IMR-90 (cell line): ENCODE measurements at regions not wholly inside any gene's neighbourhood (a gene's known extent, or its start where the extent isn't known, plus 50 kb on each side); places are given as distances from the start of the nearest gene placed in this dataset.

Experiments used
- ATAC-seq: fragments of 200-7000 bp; cut with Tn5 transposase; 2 replicates; pipeline ENCODE4 v1.9.1; 2020; ENCODE audit warnings: low read depth, mild to moderate bottlenecking, moderate library complexity
- BruUV-seq: library from RNA; stranded (reverse); fragments of 400-500 nt; replicated peaks from 2 replicates; lab custom pipeline; 2021; lab: Mats Ljungman, UMichigan
- CTCF ChIA-PET: fragments of 300-600 bp; formaldehyde crosslinking; extraction: SDS; loops from one replicate; lab custom pipeline; 2021; ENCODE audit warnings: antibody characterized with exemption; lab: Yijun Ruan, JAX
- POLR2A ChIA-PET: fragments of 300-600 bp; sonication (Branson Sonifier 250); formaldehyde crosslinking; loops from one replicate; lab custom pipeline; 2022; ENCODE audit warnings: antibody characterized with exemption; ENCODE audit not compliant: unreplicated experiment; lab: Charles Lee
- DNase-seq: peaks from one replicate; pipeline ENCODE4 v3.0.0; 2013
- H2AFZ ChIP-seq: replicated peaks from 2 replicates; pipeline ENCODE3; 2013; ENCODE audit warnings: low read length, mild to moderate bottlenecking; ENCODE audit not compliant: poor library complexity
- H2AK5ac ChIP-seq: 2 replicates; pipeline ENCODE4 v1.6.1; 2013; ENCODE audit warnings: low read depth, low read length, inconsistent platforms
- H2AK9ac ChIP-seq: replicated peaks from 2 replicates; pipeline ENCODE3; 2013; ENCODE audit warnings: mild to moderate bottlenecking, low read depth, low read length, moderate library complexity; ENCODE audit not compliant: poor library complexity
- H2BK120ac ChIP-seq: 2 replicates; pipeline ENCODE4 v1.6.1; 2013; ENCODE audit warnings: low read depth, low read length, inconsistent platforms
- H2BK15ac ChIP-seq: 3 replicates; pipeline ENCODE4 v1.6.1; 2013; ENCODE audit warnings: low read depth, low read length, inconsistent platforms
- H2BK20ac ChIP-seq: 2 replicates; pipeline ENCODE4 v1.6.1; 2013; ENCODE audit warnings: low read depth, mild to moderate bottlenecking, inconsistent platforms, low read length, moderate library complexity
- H2BK5ac ChIP-seq: 2 replicates; pipeline ENCODE4 v1.6.1; 2013; ENCODE audit warnings: mild to moderate bottlenecking, low read depth, low read length, inconsistent platforms; ENCODE audit not compliant: poor library complexity, severe bottlenecking
- H3K14ac ChIP-seq: replicated peaks from 2 replicates; pipeline ENCODE4 v1.6.1; 2013; ENCODE audit warnings: low read depth, low read length, inconsistent platforms
- H3K18ac ChIP-seq: 2 replicates; pipeline ENCODE4 v1.6.1; 2013; ENCODE audit warnings: low read depth, low read length, control low read depth
- H3K23ac ChIP-seq: 2 replicates; pipeline ENCODE4 v1.6.1; 2013; ENCODE audit warnings: low read depth, low read length, inconsistent platforms
- H3K27ac ChIP-seq: 2 replicates; pipeline ENCODE4 v1.5.1; 2013; ENCODE audit warnings: mild to moderate bottlenecking, control low read depth, low read length; ENCODE audit not compliant: insufficient read depth
- H3K27me3 ChIP-seq: 2 replicates; pipeline ENCODE4 v1.6.1; 2013; ENCODE audit warnings: low read length; ENCODE audit not compliant: control insufficient read depth, insufficient read depth
- H3K36me3 ChIP-seq: 2 replicates; pipeline ENCODE4 v1.6.1; 2013; ENCODE audit warnings: low read length, mixed read lengths; ENCODE audit not compliant: control insufficient read depth, insufficient read depth
- H3K4ac ChIP-seq: 2 replicates; pipeline ENCODE4 v1.6.1; 2013; ENCODE audit warnings: low read depth, low read length, inconsistent platforms
- H3K4me1 ChIP-seq: 2 replicates; pipeline ENCODE4 v1.6.1; 2013; ENCODE audit warnings: low read length, mixed read lengths; ENCODE audit not compliant: control insufficient read depth, insufficient read depth
- H3K4me2 ChIP-seq: 2 replicates; pipeline ENCODE4 v1.6.1; 2013; ENCODE audit warnings: low read depth, mild to moderate bottlenecking, control low read depth, low read length, moderate library complexity
- H3K4me3 ChIP-seq: 2 replicates; pipeline ENCODE4 v1.5.1; 2013; ENCODE audit warnings: low read depth, mild to moderate bottlenecking, control low read depth, low read length, moderate library complexity; ENCODE audit not compliant: insufficient read depth
- H3K56ac ChIP-seq: 2 replicates; pipeline ENCODE4 v1.6.1; 2013; ENCODE audit warnings: low read length, inconsistent platforms; ENCODE audit not compliant: insufficient read depth; ENCODE audit errors: extremely low read depth
- H3K79me1 ChIP-seq, 2 experiments: 2 replicates each; pipeline ENCODE4 v1.6.1; 2013; ENCODE audit warnings: low read length in 2 of 2, inconsistent platforms in 1 of 2, low read depth in 1 of 2
- H3K9ac ChIP-seq: 2 replicates; pipeline ENCODE4 v1.6.1; 2013; ENCODE audit warnings: low read depth, low read length, control low read depth
- H3K9me1 ChIP-seq: 2 replicates; pipeline ENCODE4 v1.6.1; 2013; ENCODE audit warnings: low read length, inconsistent platforms; ENCODE audit not compliant: insufficient read depth
- H3K9me3 ChIP-seq: 2 replicates; pipeline ENCODE4 v1.6.1; 2013; ENCODE audit warnings: low read length; ENCODE audit not compliant: control insufficient read depth, insufficient read depth
- H4K20me1 ChIP-seq: 2 replicates; pipeline ENCODE4 v1.6.1; 2013; ENCODE audit warnings: low read length, inconsistent platforms; ENCODE audit not compliant: insufficient read depth
- H4K5ac ChIP-seq: 2 replicates; pipeline ENCODE4 v1.6.1; 2013; ENCODE audit warnings: mild to moderate bottlenecking, low read depth, low read length, control low read depth
- H4K8ac ChIP-seq, 2 experiments: 2 replicates each; pipeline ENCODE4 v1.6.1; 2013; ENCODE audit warnings: low read depth in 2 of 2, low read length in 2 of 2, control low read depth in 1 of 2, inconsistent platforms in 1 of 2
- H4K91ac ChIP-seq: 2 replicates; pipeline ENCODE4 v1.6.1; 2013; ENCODE audit warnings: low read depth, low read length, inconsistent platforms; ENCODE audit not compliant: insufficient read depth
- BHLHE40 ChIP-seq: fragments of 150-350 bp; IDR thresholded peaks from 2 replicates; pipeline ENCODE4 v1.6.1; 2016; ENCODE audit warnings: mild to moderate bottlenecking, low read depth, low read length
- CEBPB ChIP-seq: IDR thresholded peaks from 2 replicates; pipeline ENCODE4 v1.6.1; 2012; ENCODE audit warnings: low read depth, low read length, improper control_type of control experiment
- CTCF ChIP-seq: conservative IDR thresholded peaks from 2 replicates; pipeline ENCODE4 v1.5.1; 2012; ENCODE audit warnings: mild to moderate bottlenecking, low read depth, low read length, improper control_type of control experiment
- ELK1 ChIP-seq: fragments of 150-350 bp; IDR thresholded peaks from 2 replicates; pipeline ENCODE4 v1.6.1; 2016; ENCODE audit warnings: low read depth, mild to moderate bottlenecking, low read length, moderate library complexity, borderline replicate concordance
- FOS ChIP-seq: fragments of 150-350 bp; IDR thresholded peaks from 2 replicates; pipeline ENCODE4 v1.6.1; 2016; ENCODE audit warnings: low read depth, low read length
- MAFK ChIP-seq: IDR thresholded peaks from 2 replicates; pipeline ENCODE4 v1.6.1; 2012; ENCODE audit warnings: low read depth, low read length, improper control_type of control experiment
- MAZ ChIP-seq: IDR thresholded peaks from 2 replicates; pipeline ENCODE4 v1.6.1; 2012; ENCODE audit warnings: low read depth, mild to moderate bottlenecking, low read length, improper control_type of control experiment, moderate library complexity, borderline replicate concordance
- MXI1 ChIP-seq: IDR thresholded peaks from 2 replicates; pipeline ENCODE4 v1.6.1; 2012; ENCODE audit warnings: low read depth, mild to moderate bottlenecking, low read length, moderate library complexity, borderline replicate concordance
- POLR2A ChIP-seq: IDR thresholded peaks from 2 replicates; pipeline ENCODE4 v1.6.1; 2012; ENCODE audit warnings: mild to moderate bottlenecking, low read depth, low read length
- RAD21 ChIP-seq: IDR thresholded peaks from 2 replicates; pipeline ENCODE4 v1.6.1; 2012; ENCODE audit warnings: low read length, improper control_type of control experiment
- RCOR1 ChIP-seq: IDR thresholded peaks from 2 replicates; pipeline ENCODE4 v1.6.1; 2012; ENCODE audit warnings: mild to moderate bottlenecking, low read length, improper control_type of control experiment; ENCODE audit not compliant: insufficient replicate concordance
- RFX5 ChIP-seq: IDR thresholded peaks from 2 replicates; pipeline ENCODE4 v1.8.0; 2012; ENCODE audit warnings: low read depth, mild to moderate bottlenecking, low read length, moderate library complexity
- USF2 ChIP-seq: fragments of 150-350 bp; IDR thresholded peaks from 2 replicates; pipeline ENCODE4 v1.6.1; 2017; ENCODE audit warnings: mild to moderate bottlenecking, antibody characterized with exemption, low read length, low read depth
- WGBS, 2 experiments: methylation state at CpG; one replicate each; pipeline versions ENCODE4 v1.1.5 to v1.1.7; 2013; ENCODE audit warnings: missing lambda C conversion rate in 2 of 2; ENCODE audit not compliant: insufficient read length in 1 of 2; ENCODE audit errors: extremely low coverage in 2 of 2; 5-methylcytosine and 5-hydroxymethylcytosine counted together
- dilution Hi-C: fragments of 300-500 bp; cut with HindIII; formaldehyde crosslinking; loops from one replicate; pipeline ENCODE4 v1.14.3; 2018; ENCODE audit warnings: low sequenced_read_pairs; ENCODE audit not compliant: unreplicated experiment
- in situ Hi-C: fragments of 300-500 bp; cut with MboI; formaldehyde crosslinking; loops from 3 replicates; pipeline ENCODE4 v1.14.3; 2019; ENCODE audit warnings: low sequenced_read_pairs, inconsistent platforms, mixed read lengths
- intact Hi-C: fragments of 100-400 bp; cut with micrococcal nuclease; formaldehyde crosslinking; loops from 2 replicates; pipeline ENCODE4 v1.10.0; 2022

DNA sequence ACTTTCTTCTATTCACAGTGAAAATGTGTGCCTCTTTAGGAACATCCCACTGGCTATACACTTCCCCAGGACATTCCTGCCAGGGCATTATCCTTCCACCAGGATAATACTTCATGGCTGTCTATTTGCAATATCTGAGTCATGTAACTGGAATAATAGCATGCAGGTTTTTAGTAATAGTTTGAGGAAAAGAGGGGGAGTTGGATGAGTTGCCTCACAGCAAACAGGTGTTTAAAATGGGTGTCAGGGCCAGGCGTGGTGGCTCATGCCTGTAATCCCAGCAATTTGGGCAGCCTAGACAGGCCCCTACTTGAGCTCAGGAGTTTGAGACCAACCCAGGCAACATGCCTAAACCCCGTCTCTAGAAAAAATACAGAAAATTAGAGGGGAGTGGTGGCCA lies 585.9 kb downstream of the DIPK2A start:
- no peak overlapping the region for H2AFZ ChIP-seq
- no peaks in the 10 kb centered on the region for H3K9me1 ChIP-seq
- dilution Hi-C loops (no loop called here), in situ Hi-C loops (no loop called here), intact Hi-C loops (no loop called here)
- no peak overlapping the region for H3K4ac ChIP-seq
- no peak overlapping the region for H2BK5ac ChIP-seq
- TF ChIP-seq RFX5: no peak
- no peak for TF ChIP-seq RCOR1
- no peak for TF ChIP-seq MAFK
- no peak for TF ChIP-seq MXI1
- TF ChIP-seq FOS: no peak
- no peak for TF ChIP-seq CEBPB
- no peak for TF ChIP-seq CTCF
- no peak for TF ChIP-seq RAD21
- no peak for TF ChIP-seq MAZ
- no peak for TF ChIP-seq USF2
- TF ChIP-seq POLR2A: no peak
- no peak for TF ChIP-seq ELK1
- no peak for TF ChIP-seq BHLHE40
- no peaks in the 10 kb centered on the region for H4K20me1 ChIP-seq
- no peak overlapping the region for H2AK9ac ChIP-seq
- H3K79me1 ChIP-seq: no peaks in the 10 kb centered on the region
- no peak overlapping the region for H3K23ac ChIP-seq
- no peaks in the 10 kb centered on the region for H3K27me3 ChIP-seq
- ChIA-PET POLR2A (no interaction called here), CTCF (no interaction called here)
- ATAC-seq (no peak), DNase-seq (no peak)
- WGBS, 2 experiments: no CpG with 5 or more reads among the region's 2 CpGs
- no TSS peak for BruUV-seq
- H2AK5ac ChIP-seq: no peak overlapping the region
- no peak overlapping the region for H4K8ac ChIP-seq
- no peak overlapping the region for H4K91ac ChIP-seq
- H3K14ac ChIP-seq: no peak overlapping the region
- no peak overlapping the region for H4K5ac ChIP-seq
- no peaks in the 10 kb centered on the region for H3K9me3 ChIP-seq
- H3K56ac ChIP-seq: no peak overlapping the region
- no peak overlapping the region for H2BK20ac ChIP-seq
- no peak overlapping the region for H3K4me2 ChIP-seq
- no peaks in the 10 kb centered on the region for H3K4me1 ChIP-seq
- H3K27ac ChIP-seq: no peak overlapping the region
- no peak overlapping the region for H3K18ac ChIP-seq
- H2BK15ac ChIP-seq: no peak overlapping the region
- no peak overlapping the region for H3K9ac ChIP-seq
- H3K36me3 ChIP-seq: no peaks in the 10 kb centered on the region
- H2BK120ac ChIP-seq: no peak overlapping the region
- H3K4me3 ChIP-seq: no peak overlapping the region
